Endodermal cell (in vitro differentiated cells): ENCODE measurements at regions not wholly inside any gene's neighbourhood (a gene's known extent, or its start where the extent isn't known, plus 50 kb on each side); places are given as distances from the start of the nearest gene placed in this dataset.

Source experiments
- DNase-seq: peaks from one replicate; pipeline ENCODE4 v3.0.0-alpha.2; 2017
- H3K27ac ChIP-seq: 2 replicates; pipeline ENCODE4 v1.5.1; 2013; ENCODE audit warnings: mild to moderate bottlenecking, low read depth, low read length, moderate library complexity
- H3K27me3 ChIP-seq: 2 replicates; pipeline ENCODE4 v1.6.1; 2013; ENCODE audit warnings: mild to moderate bottlenecking, low read length, moderate library complexity; ENCODE audit not compliant: insufficient read depth, control insufficient read depth, poor library complexity, severe bottlenecking
- H3K36me3 ChIP-seq: 2 replicates; pipeline ENCODE4 v1.7.0; 2013; ENCODE audit warnings: mild to moderate bottlenecking, low read length, moderate library complexity; ENCODE audit not compliant: control insufficient read depth, insufficient read depth
- H3K4me1 ChIP-seq: one replicate; pipeline ENCODE4 v1.7.0; 2013; ENCODE audit warnings: low read length; ENCODE audit not compliant: control insufficient read depth, insufficient read depth
- H3K4me3 ChIP-seq: 2 replicates; pipeline ENCODE4 v1.5.1; 2013; ENCODE audit warnings: mild to moderate bottlenecking, low read length, moderate library complexity
- H3K9ac ChIP-seq: 2 replicates; pipeline ENCODE4 v1.6.1; 2013; ENCODE audit warnings: mild to moderate bottlenecking, low read length, moderate library complexity; ENCODE audit not compliant: poor library complexity, severe bottlenecking; ENCODE audit errors: extremely low read depth
- H3K9me3 ChIP-seq: 2 replicates; pipeline ENCODE4 v1.6.1; 2013; ENCODE audit warnings: mild to moderate bottlenecking, low read length, moderate library complexity; ENCODE audit not compliant: control insufficient read depth
- H3K27ac Mint-ChIP-seq: 2 replicates; pipeline ENCODE4 v1.8.0; 2020; ENCODE audit warnings: mixed read lengths
- H3K27me3 Mint-ChIP-seq: 2 replicates; pipeline ENCODE4 v1.8.0; 2021; ENCODE audit warnings: mild to moderate bottlenecking, mixed read lengths; ENCODE audit not compliant: insufficient read depth
- H3K36me3 Mint-ChIP-seq: 2 replicates; pipeline ENCODE4 v1.8.0; 2020; ENCODE audit warnings: low read depth, mixed read lengths
- H3K4me1 Mint-ChIP-seq: 2 replicates; pipeline ENCODE4 v1.8.0; 2020; ENCODE audit warnings: mixed read lengths
- H3K4me3 Mint-ChIP-seq: 2 replicates; pipeline ENCODE4 v1.8.0; 2020; ENCODE audit warnings: mild to moderate bottlenecking, moderate library complexity, mixed read lengths
- H3K9me3 Mint-ChIP-seq: 2 replicates; pipeline ENCODE4 v1.8.0; 2020; ENCODE audit warnings: mild to moderate bottlenecking, mixed read lengths
- WGBS, 2 experiments: methylation state at CpG; one replicate each; pipeline versions ENCODE4 v1.1.5 to v1.1.7; 2013; ENCODE audit warnings: missing lambda C conversion rate in 2 of 2, mixed read lengths in 1 of 2; ENCODE audit not compliant: insufficient coverage in 1 of 2, insufficient read length in 1 of 2; 5-methylcytosine and 5-hydroxymethylcytosine counted together
- TF ChIP-seq, protein P1 (sequence below): fragments of 200-600 bp; sonication (generic); conservative IDR thresholded peaks from 2 replicates; pipeline ENCODE4 v1.5.0; 2021; ENCODE audit warnings: antibody characterized with exemption, mild to moderate bottlenecking

DNA sequence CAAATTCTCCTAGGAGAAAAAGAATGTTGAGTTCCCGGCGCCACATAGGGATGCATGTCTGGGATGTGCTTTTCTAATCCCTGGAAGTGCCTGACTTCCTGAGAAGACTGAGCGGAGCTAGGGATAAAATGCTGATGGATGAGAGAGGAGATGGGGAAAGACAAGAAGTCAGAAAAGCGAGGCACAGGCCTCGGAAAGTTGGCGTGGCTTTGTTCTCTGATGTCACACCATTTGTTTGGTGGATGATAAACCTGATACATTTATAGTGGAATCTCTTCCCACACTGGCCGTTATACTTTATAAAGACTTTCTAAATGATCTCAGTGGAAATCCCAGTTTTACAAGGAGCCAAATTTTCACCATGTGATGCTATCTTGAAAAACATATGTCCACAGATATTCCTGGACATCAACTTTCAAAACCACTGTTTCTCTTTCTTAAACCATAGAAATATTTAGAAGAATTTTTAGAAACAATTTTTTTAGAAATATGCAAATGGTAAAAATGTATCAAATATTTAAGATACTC is 188.8 kb upstream of the SVIL start:
- Histone ChIP-seq H3K9ac (no peak overlapping the region), H3K9me3 (no peaks in the 10 kb centered on the region), H3K4me1 (no peaks in the 10 kb centered on the region), H3K27me3 (no peaks in the 10 kb centered on the region), H3K4me3 (no peak overlapping the region), H3K36me3 (no peaks in the 10 kb centered on the region), H3K27ac (no peak overlapping the region)
- peaks cover 11% of the 10 kb centered on the region for H3K27me3 Mint-ChIP-seq
- H3K4me3 Mint-ChIP-seq, result no peak overlapping the region
- TF ChIP-seq, protein P1, sequence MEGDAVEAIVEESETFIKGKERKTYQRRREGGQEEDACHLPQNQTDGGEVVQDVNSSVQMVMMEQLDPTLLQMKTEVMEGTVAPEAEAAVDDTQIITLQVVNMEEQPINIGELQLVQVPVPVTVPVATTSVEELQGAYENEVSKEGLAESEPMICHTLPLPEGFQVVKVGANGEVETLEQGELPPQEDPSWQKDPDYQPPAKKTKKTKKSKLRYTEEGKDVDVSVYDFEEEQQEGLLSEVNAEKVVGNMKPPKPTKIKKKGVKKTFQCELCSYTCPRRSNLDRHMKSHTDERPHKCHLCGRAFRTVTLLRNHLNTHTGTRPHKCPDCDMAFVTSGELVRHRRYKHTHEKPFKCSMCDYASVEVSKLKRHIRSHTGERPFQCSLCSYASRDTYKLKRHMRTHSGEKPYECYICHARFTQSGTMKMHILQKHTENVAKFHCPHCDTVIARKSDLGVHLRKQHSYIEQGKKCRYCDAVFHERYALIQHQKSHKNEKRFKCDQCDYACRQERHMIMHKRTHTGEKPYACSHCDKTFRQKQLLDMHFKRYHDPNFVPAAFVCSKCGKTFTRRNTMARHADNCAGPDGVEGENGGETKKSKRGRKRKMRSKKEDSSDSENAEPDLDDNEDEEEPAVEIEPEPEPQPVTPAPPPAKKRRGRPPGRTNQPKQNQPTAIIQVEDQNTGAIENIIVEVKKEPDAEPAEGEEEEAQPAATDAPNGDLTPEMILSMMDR, result no peak
- DNase-seq, result peak; percentile 49
- H3K4me1 Mint-ChIP-seq, result no peaks in the 10 kb centered on the region
- no peaks in the 10 kb centered on the region for H3K36me3 Mint-ChIP-seq
- H3K9me3 Mint-ChIP-seq, result no peaks in the 10 kb centered on the region
- H3K27ac Mint-ChIP-seq, result no peak overlapping the region
- WGBS, 2 experiments, result 69 to 70% methylated on average over 4 to 7 of the region's 7 CpGs

DNA sequence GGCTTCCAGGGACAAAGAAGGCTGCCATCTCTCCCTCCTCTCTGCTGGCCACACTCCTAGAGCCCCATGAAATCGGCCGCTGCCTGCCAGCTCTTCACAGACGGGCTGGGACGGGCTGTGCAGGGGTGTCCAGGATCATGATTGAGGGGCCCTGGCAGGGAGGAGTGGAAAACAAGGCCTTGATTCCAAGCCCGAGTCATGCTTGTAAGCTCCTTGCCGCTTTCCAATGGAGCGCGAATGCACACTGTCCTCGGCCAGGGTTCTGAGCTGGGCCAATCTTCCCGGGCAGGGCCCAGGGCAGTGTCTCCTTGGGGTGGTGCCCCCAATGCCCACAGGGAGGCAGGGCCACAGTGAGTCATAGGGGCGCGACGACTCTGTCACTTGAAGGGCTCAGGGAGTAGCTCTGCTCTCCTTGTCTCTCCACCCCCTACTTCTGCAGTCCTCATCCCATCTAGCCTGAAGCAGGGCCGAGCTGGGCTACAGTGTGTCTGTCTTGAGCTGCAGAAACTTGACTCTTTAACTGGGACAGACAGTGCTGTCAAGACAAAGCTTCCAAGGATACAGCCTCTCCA is 186.2 kb upstream of the SVIL start:
- Histone ChIP-seq H3K4me1 (no peaks in the 10 kb centered on the region), H3K9me3 (no peaks in the 10 kb centered on the region), H3K27ac (no peak overlapping the region), H3K27me3 (no peaks in the 10 kb centered on the region), H3K9ac (no peak overlapping the region), H3K36me3 (no peaks in the 10 kb centered on the region), H3K4me3 (no peak overlapping the region)
- no peaks in the 10 kb centered on the region for H3K9me3 Mint-ChIP-seq
- no peaks in the 10 kb centered on the region for H3K36me3 Mint-ChIP-seq
- TF ChIP-seq, protein P1, result no peak
- H3K27ac Mint-ChIP-seq, result no peak overlapping the region
- 90 to 92% methylated on average over 6 to 14 of the region's 14 CpGs for WGBS, 2 experiments
- peaks cover 12% of the 10 kb centered on the region for H3K27me3 Mint-ChIP-seq
- no peak overlapping the region for H3K4me3 Mint-ChIP-seq
- H3K4me1 Mint-ChIP-seq, result no peaks in the 10 kb centered on the region
- no peak for DNase-seq

DNA sequence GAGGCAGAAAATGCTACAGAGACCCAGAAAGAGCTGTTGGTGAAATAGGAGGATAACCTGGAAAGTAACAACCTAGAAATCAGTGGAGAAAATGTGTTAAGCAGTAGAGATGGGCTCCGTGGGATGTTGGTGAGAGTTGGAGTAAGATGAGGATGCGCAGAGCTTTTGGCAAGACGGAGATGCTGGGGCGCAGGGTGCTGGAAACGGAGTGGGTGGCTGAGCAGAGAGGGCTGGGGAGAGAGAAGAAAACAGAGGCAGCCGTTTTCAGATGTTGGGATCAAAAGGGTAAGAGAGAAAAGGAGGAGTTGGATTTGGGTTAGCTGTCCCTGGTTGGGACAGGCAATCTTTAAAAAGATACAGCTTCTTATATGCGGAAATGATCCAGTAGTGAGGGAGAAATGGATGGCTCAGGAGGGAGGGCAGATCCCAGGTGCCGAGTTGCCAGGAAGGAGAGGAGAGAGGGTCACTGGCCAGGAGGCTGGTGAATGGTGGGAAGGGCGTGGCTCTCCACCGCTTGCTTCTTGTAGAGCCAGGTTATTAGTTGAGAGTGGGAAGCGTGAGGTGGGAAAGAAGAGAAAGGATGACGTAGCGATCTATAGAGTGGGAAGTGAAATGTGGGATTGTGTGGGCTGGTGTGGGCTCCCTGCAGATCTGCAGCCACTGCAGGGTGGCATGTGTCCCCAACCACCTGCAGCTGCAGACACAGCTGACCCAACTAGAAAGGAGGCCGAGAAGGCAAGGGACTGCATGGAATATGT is 182.2 kb upstream of the SVIL start:
- 88 to 91% methylated on average over 8 to 14 of the region's 14 CpGs for whole genome bisulfite sequencing, 2 experiments
- Histone ChIP-seq H3K27ac (no peak overlapping the region), H3K27me3 (no peaks in the 10 kb centered on the region), H3K4me1 (no peaks in the 10 kb centered on the region), H3K4me3 (no peak overlapping the region), H3K36me3 (no peaks in the 10 kb centered on the region), H3K9ac (no peak overlapping the region), H3K9me3 (no peaks in the 10 kb centered on the region)
- no peak overlapping the region for H3K27ac Mint-ChIP-seq
- no peaks in the 10 kb centered on the region for H3K9me3 Mint-ChIP-seq
- DNase-seq, result no peak
- H3K36me3 Mint-ChIP-seq, result no peaks in the 10 kb centered on the region
- TF ChIP-seq, protein P1, result no peak
- no peak overlapping the region for H3K4me3 Mint-ChIP-seq
- H3K27me3 Mint-ChIP-seq, result peaks cover 7% of the 10 kb centered on the region
- no peaks in the 10 kb centered on the region for H3K4me1 Mint-ChIP-seq
